ENCODE measurements at regions not wholly inside any gene's neighbourhood (a gene's known extent, or its start where the extent isn't known, plus 50 kb on each side); places are given as distances from the start of the nearest gene placed in this dataset.
"Not testable (repeated sequence)": the region's sequence is repeated elsewhere in the genome, so short reads cannot be mapped to it uniquely, and the experiment has no call there.

GRCh38 chr16:33913601-33914000 lies 454.2 kb downstream of the TP53TG3F start:
- H3K9me3 ChIP-seq (ENCODE audit: low read length); H3K27me3 Mint-ChIP-seq; H3K9me3 Mint-ChIP-seq; H3K36me3 ChIP-seq (ENCODE audit: insufficient read depth, low read length); H3K4me1 Mint-ChIP-seq; H3K4me1 ChIP-seq (ENCODE audit: insufficient read depth, low read length); POLR2A ChIA-PET; H3K27me3 ChIP-seq (ENCODE audit: insufficient read depth, low read length, poor library complexity, severe bottlenecking); DNase-seq; H3K27ac ChIP-seq (ENCODE audit: low read depth, low read length); CTCF ChIA-PET; H3K27ac Mint-ChIP-seq; H3K36me3 Mint-ChIP-seq; H3K4me3 ChIP-seq (ENCODE audit: low read length); H3K4me3 Mint-ChIP-seq: not testable (repeated sequence)

GRCh38 chr16:33920761-33921545 lies 461.5 kb downstream of the TP53TG3F start:
- H3K9me3 ChIP-seq (ENCODE audit: low read length); H3K27ac Mint-ChIP-seq; CTCF ChIA-PET; H3K36me3 ChIP-seq (ENCODE audit: insufficient read depth, low read length); H3K9me3 Mint-ChIP-seq; POLR2A ChIA-PET; H3K27ac ChIP-seq (ENCODE audit: low read depth, low read length); H3K36me3 Mint-ChIP-seq; H3K4me1 ChIP-seq (ENCODE audit: insufficient read depth, low read length); H3K4me3 ChIP-seq (ENCODE audit: low read length); DNase-seq; H3K27me3 ChIP-seq (ENCODE audit: insufficient read depth, low read length, poor library complexity, severe bottlenecking); H3K4me1 Mint-ChIP-seq; H3K27me3 Mint-ChIP-seq; H3K4me3 Mint-ChIP-seq: not testable (repeated sequence)

GRCh38 chr16:33922914-33923313 lies 463.5 kb downstream of the TP53TG3F start:
- H3K36me3 ChIP-seq (ENCODE audit: insufficient read depth, low read length); H3K27me3 Mint-ChIP-seq; CTCF ChIA-PET; H3K4me1 ChIP-seq (ENCODE audit: insufficient read depth, low read length); H3K4me3 Mint-ChIP-seq; H3K27ac Mint-ChIP-seq; DNase-seq; H3K4me1 Mint-ChIP-seq; H3K27me3 ChIP-seq (ENCODE audit: insufficient read depth, low read length, poor library complexity, severe bottlenecking); H3K4me3 ChIP-seq (ENCODE audit: low read length); H3K9me3 ChIP-seq (ENCODE audit: low read length); H3K9me3 Mint-ChIP-seq; H3K27ac ChIP-seq (ENCODE audit: low read depth, low read length); H3K36me3 Mint-ChIP-seq; POLR2A ChIA-PET: not testable (repeated sequence)

GRCh38 chr16:33928026-33928425 lies 468.6 kb downstream of the TP53TG3F start:
- H3K36me3 Mint-ChIP-seq; H3K4me1 Mint-ChIP-seq; CTCF ChIA-PET; POLR2A ChIA-PET; H3K4me3 ChIP-seq (ENCODE audit: low read length); H3K36me3 ChIP-seq (ENCODE audit: insufficient read depth, low read length); H3K4me1 ChIP-seq (ENCODE audit: insufficient read depth, low read length); H3K4me3 Mint-ChIP-seq; H3K27ac ChIP-seq (ENCODE audit: low read depth, low read length); H3K9me3 Mint-ChIP-seq; H3K27me3 Mint-ChIP-seq; DNase-seq; H3K9me3 ChIP-seq (ENCODE audit: low read length); H3K27me3 ChIP-seq (ENCODE audit: insufficient read depth, low read length, poor library complexity, severe bottlenecking); H3K27ac Mint-ChIP-seq: not testable (repeated sequence)

GRCh38 chr16:33932191-33932590 lies 472.8 kb downstream of the TP53TG3F start:
- H3K27ac Mint-ChIP-seq; POLR2A ChIA-PET; H3K27me3 ChIP-seq (ENCODE audit: insufficient read depth, low read length, poor library complexity, severe bottlenecking); H3K4me1 Mint-ChIP-seq; H3K27me3 Mint-ChIP-seq; DNase-seq; H3K4me3 ChIP-seq (ENCODE audit: low read length); H3K27ac ChIP-seq (ENCODE audit: low read depth, low read length); H3K36me3 Mint-ChIP-seq; H3K4me3 Mint-ChIP-seq; H3K4me1 ChIP-seq (ENCODE audit: insufficient read depth, low read length); H3K9me3 Mint-ChIP-seq; H3K36me3 ChIP-seq (ENCODE audit: insufficient read depth, low read length); H3K9me3 ChIP-seq (ENCODE audit: low read length); CTCF ChIA-PET: not testable (repeated sequence)

- H3K9me3 ChIP-seq (ENCODE audit: low read length); POLR2A ChIA-PET: not testable (repeated sequence)
These were observed 473.6 kb downstream of the TP53TG3F start for GRCh38 chr16:33933039-33933438.

GRCh38 chr16:33935766-33936165 lies 476.4 kb downstream of the TP53TG3F start:
- H3K27me3 Mint-ChIP-seq; H3K4me3 ChIP-seq (ENCODE audit: low read length); H3K9me3 Mint-ChIP-seq; H3K4me3 Mint-ChIP-seq; H3K36me3 ChIP-seq (ENCODE audit: insufficient read depth, low read length); H3K27me3 ChIP-seq (ENCODE audit: insufficient read depth, low read length, poor library complexity, severe bottlenecking); H3K36me3 Mint-ChIP-seq; CTCF ChIA-PET; POLR2A ChIA-PET; H3K4me1 ChIP-seq (ENCODE audit: insufficient read depth, low read length); H3K9me3 ChIP-seq (ENCODE audit: low read length); H3K27ac ChIP-seq (ENCODE audit: low read depth, low read length); H3K4me1 Mint-ChIP-seq; H3K27ac Mint-ChIP-seq: not testable (repeated sequence)
- DNase-seq: peak in 1 of 5 donors; percentile 9

More at GRCh38 chr16:33933039-33933438, 473.6 kb downstream of the TP53TG3F start:
- H3K36me3 Mint-ChIP-seq; H3K4me1 ChIP-seq (ENCODE audit: insufficient read depth, low read length); H3K4me3 Mint-ChIP-seq; H3K27ac Mint-ChIP-seq; H3K9me3 Mint-ChIP-seq; H3K27me3 Mint-ChIP-seq; H3K4me3 ChIP-seq (ENCODE audit: low read length); CTCF ChIA-PET; H3K27me3 ChIP-seq (ENCODE audit: insufficient read depth, low read length, poor library complexity, severe bottlenecking); DNase-seq; H3K36me3 ChIP-seq (ENCODE audit: insufficient read depth, low read length); H3K4me1 Mint-ChIP-seq; H3K27ac ChIP-seq (ENCODE audit: low read depth, low read length): not testable (repeated sequence)

GRCh38 chr16:33938097-33938496 lies 478.7 kb downstream of the TP53TG3F start:
- H3K9me3 Mint-ChIP-seq; H3K36me3 ChIP-seq (ENCODE audit: insufficient read depth, low read length); H3K27ac ChIP-seq (ENCODE audit: low read depth, low read length); CTCF ChIA-PET; H3K4me3 Mint-ChIP-seq; DNase-seq; H3K9me3 ChIP-seq (ENCODE audit: low read length); H3K27me3 Mint-ChIP-seq; H3K4me1 Mint-ChIP-seq; H3K27me3 ChIP-seq (ENCODE audit: insufficient read depth, low read length, poor library complexity, severe bottlenecking); POLR2A ChIA-PET; H3K4me3 ChIP-seq (ENCODE audit: low read length); H3K4me1 ChIP-seq (ENCODE audit: insufficient read depth, low read length); H3K27ac Mint-ChIP-seq; H3K36me3 Mint-ChIP-seq: not testable (repeated sequence)

GRCh38 chr16:33961536-33961935 lies 502.1 kb downstream of the TP53TG3F start:
- H3K4me1 ChIP-seq (ENCODE audit: insufficient read depth, low read length); H3K9me3 Mint-ChIP-seq; H3K27me3 ChIP-seq (ENCODE audit: insufficient read depth, low read length, poor library complexity, severe bottlenecking); H3K36me3 Mint-ChIP-seq; H3K36me3 ChIP-seq (ENCODE audit: insufficient read depth, low read length); H3K27me3 Mint-ChIP-seq; DNase-seq; H3K4me1 Mint-ChIP-seq; H3K27ac Mint-ChIP-seq; POLR2A ChIA-PET; H3K4me3 Mint-ChIP-seq; H3K9me3 ChIP-seq (ENCODE audit: low read length); H3K27ac ChIP-seq (ENCODE audit: low read depth, low read length); CTCF ChIA-PET; H3K4me3 ChIP-seq (ENCODE audit: low read length): not testable (repeated sequence)

All from CD8-positive, alpha-beta memory T cell (primary cell).